ENCODE measurements at regions not wholly inside any gene's neighbourhood (a gene's known extent, or its start where the extent isn't known, plus 50 kb on each side); places are given as distances from the start of the nearest gene placed in this dataset.

GRCh38 chr6:14929291-14929690 lies 316.6 kb upstream of the JARID2 start:
- DNase-seq (ENCODE audit: low spot score, unreplicated experiment): no peak
- Mint-ChIP-seq H3K36me3 (ENCODE audit: insufficient read depth) (no peaks in the 10 kb centered on the region), H3K4me1 (ENCODE audit: low read depth) (peaks cover 35% of the 10 kb centered on the region), H3K27me3 (no peaks in the 10 kb centered on the region), H3K27ac (no peak overlapping the region), H3K9me3 (ENCODE audit: low read depth) (no peaks in the 10 kb centered on the region), H3K4me3 (ENCODE audit: low read depth) (no peak overlapping the region)
- TF ChIP-seq, protein P1, sequence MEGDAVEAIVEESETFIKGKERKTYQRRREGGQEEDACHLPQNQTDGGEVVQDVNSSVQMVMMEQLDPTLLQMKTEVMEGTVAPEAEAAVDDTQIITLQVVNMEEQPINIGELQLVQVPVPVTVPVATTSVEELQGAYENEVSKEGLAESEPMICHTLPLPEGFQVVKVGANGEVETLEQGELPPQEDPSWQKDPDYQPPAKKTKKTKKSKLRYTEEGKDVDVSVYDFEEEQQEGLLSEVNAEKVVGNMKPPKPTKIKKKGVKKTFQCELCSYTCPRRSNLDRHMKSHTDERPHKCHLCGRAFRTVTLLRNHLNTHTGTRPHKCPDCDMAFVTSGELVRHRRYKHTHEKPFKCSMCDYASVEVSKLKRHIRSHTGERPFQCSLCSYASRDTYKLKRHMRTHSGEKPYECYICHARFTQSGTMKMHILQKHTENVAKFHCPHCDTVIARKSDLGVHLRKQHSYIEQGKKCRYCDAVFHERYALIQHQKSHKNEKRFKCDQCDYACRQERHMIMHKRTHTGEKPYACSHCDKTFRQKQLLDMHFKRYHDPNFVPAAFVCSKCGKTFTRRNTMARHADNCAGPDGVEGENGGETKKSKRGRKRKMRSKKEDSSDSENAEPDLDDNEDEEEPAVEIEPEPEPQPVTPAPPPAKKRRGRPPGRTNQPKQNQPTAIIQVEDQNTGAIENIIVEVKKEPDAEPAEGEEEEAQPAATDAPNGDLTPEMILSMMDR (IDR thresholded peaks at IDR 0.05; ENCODE audit: unreplicated experiment): no peak

GRCh38 chr6:14930366-14930989 lies 315.4 kb upstream of the JARID2 start:
- DNase-seq (ENCODE audit: low spot score, unreplicated experiment): no peak
- H3K9me3 Mint-ChIP-seq (ENCODE audit: low read depth): no peaks in the 10 kb centered on the region
- H3K27me3 Mint-ChIP-seq: no peaks in the 10 kb centered on the region
- H3K27ac Mint-ChIP-seq: no peak overlapping the region
- TF ChIP-seq, protein P1 (IDR thresholded peaks at IDR 0.05; ENCODE audit: unreplicated experiment): no peak
- no peak overlapping the region for H3K4me3 Mint-ChIP-seq (ENCODE audit: low read depth)
- H3K36me3 Mint-ChIP-seq (ENCODE audit: insufficient read depth): no peaks in the 10 kb centered on the region
- H3K4me1 Mint-ChIP-seq (ENCODE audit: low read depth): peaks cover 33% of the 10 kb centered on the region

DNA sequence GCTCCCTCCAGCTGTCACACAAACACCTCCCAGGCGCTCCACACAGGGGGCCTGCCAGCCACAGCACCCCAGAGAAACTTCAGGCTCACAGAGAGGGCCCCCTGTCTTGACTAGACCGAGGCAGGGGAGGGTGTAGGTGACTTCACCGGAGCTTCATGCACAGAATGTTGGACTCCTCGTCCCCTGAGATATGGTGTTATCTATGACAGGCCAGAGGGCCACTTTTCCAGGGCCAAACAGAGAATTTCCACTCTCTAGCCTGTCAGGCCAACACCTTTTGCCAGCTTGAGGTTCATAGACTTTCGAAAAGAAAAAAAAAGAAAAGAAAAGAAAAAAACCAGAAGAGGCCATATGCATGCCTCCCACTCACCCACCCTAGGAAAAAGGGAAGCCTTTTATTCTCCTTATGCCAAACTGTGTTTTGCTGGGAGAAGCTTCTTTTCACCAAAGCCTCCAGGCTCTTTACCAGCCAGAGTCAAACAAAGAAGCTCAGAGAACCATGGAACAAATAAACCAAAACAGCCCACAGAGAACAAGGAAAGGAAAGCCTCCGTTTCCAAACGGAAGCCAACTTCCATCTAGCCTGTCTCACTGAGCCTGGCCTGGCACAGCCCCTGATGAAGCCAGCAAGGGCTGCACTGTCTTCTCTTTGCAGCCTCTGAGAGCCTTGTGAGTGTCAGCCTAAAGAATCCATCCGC lies 313.2 kb upstream of the JARID2 start:
- TF ChIP-seq, protein P1 (IDR thresholded peaks at IDR 0.05; ENCODE audit: unreplicated experiment): no peak
- H3K4me1 Mint-ChIP-seq (ENCODE audit: low read depth): peaks cover 27% of the 10 kb centered on the region
- no peak for DNase-seq (ENCODE audit: low spot score, unreplicated experiment)
- H3K9me3 Mint-ChIP-seq (ENCODE audit: low read depth): no peaks in the 10 kb centered on the region
- no peak overlapping the region for H3K27ac Mint-ChIP-seq
- H3K27me3 Mint-ChIP-seq: no peaks in the 10 kb centered on the region
- H3K36me3 Mint-ChIP-seq (ENCODE audit: insufficient read depth): no peaks in the 10 kb centered on the region
- no peak overlapping the region for H3K4me3 Mint-ChIP-seq (ENCODE audit: low read depth)

- no peaks in the 10 kb centered on the region for H3K27me3 Mint-ChIP-seq
- TF ChIP-seq, protein P1 (IDR thresholded peaks at IDR 0.05; ENCODE audit: unreplicated experiment): no peak
- H3K4me1 Mint-ChIP-seq (ENCODE audit: low read depth): peaks cover 27% of the 10 kb centered on the region
- no peaks in the 10 kb centered on the region for H3K36me3 Mint-ChIP-seq (ENCODE audit: insufficient read depth)
- DNase-seq (ENCODE audit: low spot score, unreplicated experiment): no peak
- no peak overlapping the region for H3K4me3 Mint-ChIP-seq (ENCODE audit: low read depth)
- H3K27ac Mint-ChIP-seq: no peak overlapping the region
- H3K9me3 Mint-ChIP-seq (ENCODE audit: low read depth): no peaks in the 10 kb centered on the region
These were observed 312.7 kb upstream of the JARID2 start for GRCh38 chr6:14933183-14933544.

GRCh38 chr6:14934013-14934412 lies 311.9 kb upstream of the JARID2 start:
- H3K27me3 Mint-ChIP-seq: no peaks in the 10 kb centered on the region
- TF ChIP-seq, protein P1 (IDR thresholded peaks at IDR 0.05; ENCODE audit: unreplicated experiment): no peak
- DNase-seq (ENCODE audit: low spot score, unreplicated experiment): no peak
- H3K9me3 Mint-ChIP-seq (ENCODE audit: low read depth): no peaks in the 10 kb centered on the region
- H3K36me3 Mint-ChIP-seq (ENCODE audit: insufficient read depth): no peaks in the 10 kb centered on the region
- no peak overlapping the region for H3K27ac Mint-ChIP-seq
- H3K4me1 Mint-ChIP-seq (ENCODE audit: low read depth): peaks cover 27% of the 10 kb centered on the region
- H3K4me3 Mint-ChIP-seq (ENCODE audit: low read depth): no peak overlapping the region

Measured in progenitor cell of endocrine pancreas (in vitro differentiated cells).